MCF 10A (cell line): ENCODE measurements at regions not wholly inside any gene's neighbourhood (a gene's known extent, or its start where the extent isn't known, plus 50 kb on each side); places are given as distances from the start of the nearest gene placed in this dataset.
"Not testable (repeated sequence)": the region's sequence is repeated elsewhere in the genome, so short reads cannot be mapped to it uniquely, and the experiment has no call there.

Source experiments
- BruUV-seq: library from RNA; stranded (reverse); fragments of 400-500 nt; replicated peaks from 2 replicates; lab custom pipeline; 2021; lab: Mats Ljungman, UMichigan
- CTCF ChIA-PET: fragments of 300-600 bp; sonication (Branson Sonifier 250); formaldehyde crosslinking; extraction: SDS; loops from one replicate; lab custom pipeline; 2021; ENCODE audit warnings: antibody characterized with exemption, inconsistent platforms; lab: Yijun Ruan, JAX
- POLR2A ChIA-PET: fragments of 300-600, 350-650 bp; sonication (Branson Sonifier 250); formaldehyde crosslinking; extraction: SDS; loops from one replicate; lab custom pipeline; 2020; ENCODE audit warnings: antibody characterized with exemption, inconsistent platforms; lab: Yijun Ruan, JAX
- DNase-seq: peaks from one replicate; pipeline ENCODE4 v3.0.0-alpha.2; 2018; ENCODE audit not compliant: unreplicated experiment
- H3K27ac Mint-ChIP-seq: one replicate; pipeline ENCODE4 v1.8.0; 2022; ENCODE audit warnings: mild to moderate bottlenecking, low read depth, mixed read lengths; ENCODE audit not compliant: unreplicated experiment
- H3K27me3 Mint-ChIP-seq: one replicate; pipeline ENCODE4 v1.8.0; 2022; ENCODE audit warnings: mixed read lengths; ENCODE audit not compliant: insufficient read depth, unreplicated experiment
- H3K36me3 Mint-ChIP-seq: one replicate; pipeline ENCODE4 v1.8.0; 2022; ENCODE audit warnings: mild to moderate bottlenecking, moderate library complexity, mixed read lengths; ENCODE audit not compliant: insufficient read depth, unreplicated experiment
- H3K4me1 Mint-ChIP-seq: one replicate; pipeline ENCODE4 v1.8.0; 2022; ENCODE audit warnings: mixed read lengths; ENCODE audit not compliant: insufficient read depth, unreplicated experiment
- H3K4me3 Mint-ChIP-seq: one replicate; pipeline ENCODE4 v1.8.0; 2022; ENCODE audit warnings: mild to moderate bottlenecking, moderate library complexity, mixed read lengths; ENCODE audit not compliant: unreplicated experiment
- H3K9me3 Mint-ChIP-seq: one replicate; pipeline ENCODE4 v1.8.0; 2022; ENCODE audit warnings: mixed read lengths; ENCODE audit not compliant: unreplicated experiment
- intact Hi-C: fragments of 100-400 bp; cut with micrococcal nuclease; formaldehyde crosslinking; loops from 2 replicates; pipeline ENCODE4 v1.14.1; 2022

DNA sequence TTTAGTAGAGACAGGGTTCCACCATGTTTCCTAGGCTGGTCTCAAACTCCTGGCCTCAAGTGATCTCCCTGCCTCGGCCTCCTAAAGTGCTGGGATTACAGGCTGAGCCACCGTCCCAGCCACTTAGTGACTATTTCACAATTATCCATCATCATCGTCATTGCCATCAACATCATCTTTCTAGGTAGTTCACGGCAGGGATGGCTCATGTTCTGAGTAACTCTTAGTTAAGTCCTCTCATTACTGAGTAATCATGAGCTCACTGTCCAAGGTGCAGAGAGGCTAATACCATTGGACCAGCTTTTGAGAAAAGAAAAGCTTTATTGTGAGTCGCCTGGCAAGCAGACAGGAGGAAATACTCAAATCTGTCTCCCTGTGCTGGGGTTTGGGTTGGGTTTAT is 108.6 kb upstream of the PRSS12 start:
- H3K27ac Mint-ChIP-seq, CTCF ChIA-PET, H3K9me3 Mint-ChIP-seq, H3K36me3 Mint-ChIP-seq, BruUV-seq, POLR2A ChIA-PET, H3K27me3 Mint-ChIP-seq, H3K4me3 Mint-ChIP-seq, H3K4me1 Mint-ChIP-seq, intact Hi-C loops: not testable (repeated sequence)
- peak; percentile 6 for DNase-seq

DNA sequence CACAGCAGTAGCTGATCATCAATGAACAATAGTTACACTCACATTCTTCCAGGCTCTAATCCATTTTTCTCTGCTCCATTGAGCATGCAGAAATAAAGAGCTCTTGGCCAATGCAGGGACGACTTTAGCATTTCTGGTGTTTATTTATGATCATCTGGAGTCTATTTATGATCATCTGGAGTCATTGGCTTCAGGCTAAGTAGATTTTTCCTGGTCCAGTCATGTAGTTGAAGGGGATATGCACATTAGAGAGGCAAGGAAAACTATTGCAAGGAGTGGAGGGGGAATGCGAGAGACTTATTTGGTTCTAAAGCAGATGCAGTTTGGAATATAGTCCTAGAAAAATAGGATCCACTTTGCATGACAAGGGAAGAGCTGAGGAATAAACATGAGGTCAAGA is 113.0 kb upstream of the PRSS12 start:
- H3K27ac Mint-ChIP-seq, BruUV-seq, CTCF ChIA-PET, H3K4me1 Mint-ChIP-seq, H3K36me3 Mint-ChIP-seq, H3K4me3 Mint-ChIP-seq, H3K27me3 Mint-ChIP-seq, intact Hi-C loops, POLR2A ChIA-PET, H3K9me3 Mint-ChIP-seq, DNase-seq: not testable (repeated sequence)

DNA sequence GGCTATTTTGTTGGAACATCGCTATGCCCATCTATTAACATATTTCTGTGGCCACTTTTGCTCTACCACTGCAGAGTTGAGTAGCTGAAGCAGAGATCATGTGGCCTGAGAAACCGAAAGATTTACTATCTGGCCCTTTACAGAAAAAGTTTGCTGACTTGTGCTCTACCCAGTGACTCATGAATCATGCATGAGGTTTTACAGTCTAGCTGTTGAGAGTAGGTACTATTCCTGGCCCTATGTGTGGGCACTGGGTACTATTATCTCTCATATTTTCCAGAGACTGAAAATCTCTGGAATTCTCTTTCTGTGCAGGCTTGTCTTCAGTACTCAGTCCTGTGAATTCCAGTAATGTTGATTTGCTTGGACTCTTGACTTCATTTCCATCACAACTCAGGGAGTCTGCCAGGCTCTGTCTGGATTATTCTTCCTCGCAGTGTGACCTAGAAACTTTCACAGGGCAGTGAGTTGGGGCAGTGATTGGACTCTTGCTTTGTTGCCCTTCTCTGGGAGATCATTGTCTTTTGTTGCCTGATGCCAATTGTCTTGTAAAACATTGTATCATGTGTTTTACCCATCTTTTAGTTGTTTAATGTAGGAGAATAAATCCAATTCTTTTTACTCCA is 121.3 kb upstream of the PRSS12 start:
- H3K4me3 Mint-ChIP-seq, DNase-seq, H3K4me1 Mint-ChIP-seq, POLR2A ChIA-PET, CTCF ChIA-PET, BruUV-seq, H3K36me3 Mint-ChIP-seq, intact Hi-C loops, H3K9me3 Mint-ChIP-seq, H3K27ac Mint-ChIP-seq, H3K27me3 Mint-ChIP-seq: not testable (repeated sequence)

GRCh38 chr4:118474771-118475170 is 122.0 kb upstream of the PRSS12 start:
- CTCF ChIA-PET, intact Hi-C loops, H3K4me3 Mint-ChIP-seq, BruUV-seq, H3K27ac Mint-ChIP-seq, DNase-seq, H3K27me3 Mint-ChIP-seq, H3K4me1 Mint-ChIP-seq, H3K9me3 Mint-ChIP-seq, H3K36me3 Mint-ChIP-seq, POLR2A ChIA-PET: not testable (repeated sequence)

GRCh38 chr4:118475901-118476300 is 123.1 kb upstream of the PRSS12 start:
- H3K27me3 Mint-ChIP-seq, H3K4me1 Mint-ChIP-seq, POLR2A ChIA-PET, intact Hi-C loops, DNase-seq, H3K4me3 Mint-ChIP-seq, H3K9me3 Mint-ChIP-seq, H3K27ac Mint-ChIP-seq, H3K36me3 Mint-ChIP-seq, CTCF ChIA-PET, BruUV-seq: not testable (repeated sequence)

DNA sequence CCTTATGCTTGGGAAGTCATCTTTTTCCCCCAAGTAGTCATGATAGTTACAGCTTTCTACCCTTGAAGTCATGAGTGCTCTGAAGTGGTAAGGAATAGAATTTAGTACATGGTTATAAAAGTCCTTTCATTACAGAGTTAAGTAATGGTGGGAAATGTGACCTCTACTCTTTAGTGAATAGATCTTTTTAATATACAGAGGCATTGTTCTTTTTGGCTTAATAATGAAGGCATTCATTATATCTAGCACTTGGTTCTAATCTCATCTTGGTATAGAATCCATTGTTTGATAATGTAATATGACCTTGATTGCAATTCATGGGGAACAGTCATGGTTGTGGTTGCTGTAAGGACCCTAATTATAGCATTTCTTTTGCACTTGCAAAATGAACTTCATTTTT is 125.0 kb upstream of the PRSS12 start:
- CTCF ChIA-PET, H3K4me1 Mint-ChIP-seq, DNase-seq, BruUV-seq, H3K36me3 Mint-ChIP-seq, H3K27ac Mint-ChIP-seq, H3K27me3 Mint-ChIP-seq, intact Hi-C loops, POLR2A ChIA-PET, H3K4me3 Mint-ChIP-seq, H3K9me3 Mint-ChIP-seq: not testable (repeated sequence)

DNA sequence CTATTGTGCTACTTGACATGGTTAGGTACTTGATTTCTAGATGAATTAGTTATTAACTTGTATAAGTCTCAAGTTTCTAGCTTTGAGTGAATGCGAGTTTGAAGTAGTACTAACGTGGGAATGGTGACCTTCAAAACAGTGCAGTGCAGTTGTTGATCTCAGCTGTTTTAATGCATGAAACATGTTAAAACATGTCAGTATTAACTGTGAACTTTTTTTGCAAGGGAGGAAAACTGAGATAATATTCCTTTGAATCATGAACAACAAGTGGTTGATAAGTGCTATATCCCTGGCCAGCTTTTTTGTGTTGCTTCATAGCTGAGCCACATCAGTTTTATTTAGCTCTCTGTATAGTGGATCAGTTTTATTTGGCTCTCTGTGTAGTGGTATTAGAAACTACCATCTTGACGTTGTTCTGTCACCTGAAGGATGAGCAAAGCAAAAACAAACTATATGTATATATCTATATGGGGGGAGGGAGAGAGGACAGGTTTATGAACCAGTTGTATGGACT is 133.1 kb upstream of the PRSS12 start:
- H3K4me3 Mint-ChIP-seq, H3K4me1 Mint-ChIP-seq, H3K27ac Mint-ChIP-seq, BruUV-seq, H3K36me3 Mint-ChIP-seq, H3K27me3 Mint-ChIP-seq, H3K9me3 Mint-ChIP-seq, DNase-seq, intact Hi-C loops: not testable (repeated sequence)
- CTCF ChIA-PET, result interaction anchor here (0.6 kb wide), 1 partner anchor 240 kb away, joined by 3 read pairs; no protein-coding TSS in a partner anchor
- POLR2A ChIA-PET, result interaction anchor here (0.6 kb wide), 2 partner anchors 368 to 512 kb away, joined by 3 read pairs; no protein-coding TSS in a partner anchor

DNA sequence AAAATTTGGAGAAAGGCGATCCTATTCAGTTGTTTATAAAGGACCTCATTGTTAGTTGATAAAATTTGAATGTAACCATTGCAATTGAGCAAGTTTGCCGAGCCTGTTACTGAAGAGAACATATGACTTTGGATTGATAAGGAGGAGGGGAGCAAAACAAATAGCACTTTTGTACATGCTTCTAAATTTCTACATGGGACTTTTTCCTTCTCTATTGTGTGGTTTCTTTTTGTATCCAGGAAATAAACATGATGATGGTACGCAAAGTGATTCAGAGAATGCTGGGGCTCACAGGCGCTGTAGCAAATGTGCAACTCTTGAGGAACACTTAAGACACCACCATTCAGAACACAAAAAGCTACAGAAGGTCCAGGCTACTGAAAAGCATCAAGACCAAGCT is 140.2 kb upstream of the PRSS12 start:
- H3K4me3 Mint-ChIP-seq, H3K27ac Mint-ChIP-seq, intact Hi-C loops, H3K4me1 Mint-ChIP-seq, BruUV-seq, CTCF ChIA-PET, POLR2A ChIA-PET, H3K27me3 Mint-ChIP-seq, DNase-seq, H3K9me3 Mint-ChIP-seq, H3K36me3 Mint-ChIP-seq: not testable (repeated sequence)

- DNase-seq, H3K27ac Mint-ChIP-seq, POLR2A ChIA-PET, H3K9me3 Mint-ChIP-seq, BruUV-seq, H3K36me3 Mint-ChIP-seq, H3K27me3 Mint-ChIP-seq, H3K4me3 Mint-ChIP-seq, H3K4me1 Mint-ChIP-seq, intact Hi-C loops: not testable (repeated sequence)
- CTCF ChIA-PET, result interaction anchor here (1.1 kb wide), 1 partner anchor 141 kb away, joined by 5 read pairs; no protein-coding TSS in a partner anchor
These were observed 141.6 kb upstream of the PRSS12 start for GRCh38 chr4:118494437-118494836.
